DND-41 (cell line): ENCODE measurements at regions not wholly inside any gene's neighbourhood (a gene's known extent, or its start where the extent isn't known, plus 50 kb on each side); places are given as distances from the start of the nearest gene placed in this dataset.

Source experiments
- ATAC-seq: fragments of 200-7000 bp; cut with Tn5 transposase; 3 replicates; pipeline ENCODE4 v1.9.1; 2021; ENCODE audit warnings: low read depth; ENCODE audit not compliant: insufficient read depth
- DNase-seq: peaks from one replicate; pipeline ENCODE4 v3.0.0-alpha.2; 2020
- H2AFZ ChIP-seq: 2 replicates; pipeline ENCODE4 v1.6.0; 2012; ENCODE audit warnings: low read depth, low read length
- H3K27ac ChIP-seq: 2 replicates; pipeline ENCODE4 v1.5.1; 2012; ENCODE audit warnings: low read length, inconsistent platforms
- H3K27me3 ChIP-seq: fragments of 200-600 bp; sonication (generic); 2 replicates; pipeline ENCODE4 v1.6.0; 2012; ENCODE audit warnings: low read length, mild to moderate bottlenecking, inconsistent platforms; ENCODE audit not compliant: insufficient read depth, poor library complexity
- H3K36me3 ChIP-seq: 2 replicates; pipeline ENCODE4 v1.5.1; 2012; ENCODE audit warnings: low read length, inconsistent platforms; ENCODE audit not compliant: insufficient read depth
- H3K4me1 ChIP-seq: 2 replicates; pipeline ENCODE4 v1.5.1; 2012; ENCODE audit warnings: mild to moderate bottlenecking, low read length; ENCODE audit not compliant: insufficient read depth
- H3K4me2 ChIP-seq: 2 replicates; pipeline ENCODE4 v1.6.0; 2012; ENCODE audit warnings: mild to moderate bottlenecking, moderate library complexity, low read length, inconsistent platforms; ENCODE audit not compliant: insufficient read depth
- H3K4me3 ChIP-seq, 2 experiments: fragments of 200-600 bp in 1 of 2; shearing (Covaris generic) in 1 of 2; 2 replicates each; pipeline ENCODE4 v1.5.1; 2012 to 2016; ENCODE audit warnings: inconsistent platforms in 2 of 2, low read length in 2 of 2, mild to moderate bottlenecking in 2 of 2, low read depth in 1 of 2, moderate library complexity in 1 of 2
- H3K79me2 ChIP-seq: 2 replicates; pipeline ENCODE4 v1.6.0; 2012; ENCODE audit warnings: low read length, inconsistent platforms; ENCODE audit not compliant: insufficient read depth
- H3K9ac ChIP-seq: 2 replicates; pipeline ENCODE4 v1.6.0; 2012; ENCODE audit warnings: low read depth, mild to moderate bottlenecking, inconsistent platforms, low read length, moderate library complexity
- H3K9me3 ChIP-seq: 2 replicates; pipeline ENCODE4 v1.5.1; 2012; ENCODE audit warnings: low read length, moderate library complexity, mild to moderate bottlenecking, inconsistent platforms; ENCODE audit not compliant: insufficient read depth, severe bottlenecking
- H4K20me1 ChIP-seq: 2 replicates; pipeline ENCODE4 v1.6.0; 2012; ENCODE audit warnings: low read length; ENCODE audit not compliant: insufficient read depth
- CTCF ChIP-seq: IDR thresholded peaks from 2 replicates; pipeline ENCODE4 v1.5.1; 2012; ENCODE audit warnings: borderline replicate concordance, low read length, moderate library complexity, mild to moderate bottlenecking; ENCODE audit not compliant: poor library complexity, severe bottlenecking; ENCODE audit errors: extremely low read depth
- EZH2 ChIP-seq: IDR thresholded peaks from 3 replicates; pipeline ENCODE4 v1.6.1; 2012; ENCODE audit warnings: borderline replicate concordance, low read depth, mild to moderate bottlenecking, moderate library complexity, low read length, inconsistent platforms; ENCODE audit not compliant: severe bottlenecking

DNA sequence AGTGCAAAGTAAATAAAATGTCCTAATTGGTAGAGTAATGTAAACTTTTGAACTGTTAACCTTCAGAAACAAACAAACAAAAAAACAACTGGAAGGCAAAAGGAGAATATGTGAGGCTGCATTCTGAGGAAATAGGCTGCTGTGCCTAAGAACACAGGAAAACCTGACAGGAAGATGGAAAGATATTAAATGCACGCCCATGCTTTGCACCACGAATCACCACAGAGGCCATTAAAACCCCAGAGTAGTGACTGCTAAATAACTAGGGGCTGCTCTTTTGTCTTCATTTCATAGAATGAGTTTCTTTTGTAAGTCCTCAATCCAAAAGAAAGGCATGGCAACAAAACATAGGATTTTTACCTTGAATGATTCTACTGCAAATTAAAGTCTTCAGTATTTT, 436.0 kb downstream of the RAB38 start:
- Histone ChIP-seq H3K27ac (no peak overlapping the region), H3K9ac (no peak overlapping the region), H3K36me3 (no peaks in the 10 kb centered on the region), H3K4me2 (no peak overlapping the region), H3K27me3 (no peaks in the 10 kb centered on the region), H3K4me3 (no peak overlapping the region), H4K20me1 (no peaks in the 10 kb centered on the region), H3K9me3 (no peaks in the 10 kb centered on the region), H3K79me2 (no peaks in the 10 kb centered on the region), H2AFZ (no peak overlapping the region), H3K4me1 (no peaks in the 10 kb centered on the region)
- ATAC-seq (no peak), DNase-seq (no peak)
- TF ChIP-seq CTCF (no peak), EZH2 (no peak)

DNA sequence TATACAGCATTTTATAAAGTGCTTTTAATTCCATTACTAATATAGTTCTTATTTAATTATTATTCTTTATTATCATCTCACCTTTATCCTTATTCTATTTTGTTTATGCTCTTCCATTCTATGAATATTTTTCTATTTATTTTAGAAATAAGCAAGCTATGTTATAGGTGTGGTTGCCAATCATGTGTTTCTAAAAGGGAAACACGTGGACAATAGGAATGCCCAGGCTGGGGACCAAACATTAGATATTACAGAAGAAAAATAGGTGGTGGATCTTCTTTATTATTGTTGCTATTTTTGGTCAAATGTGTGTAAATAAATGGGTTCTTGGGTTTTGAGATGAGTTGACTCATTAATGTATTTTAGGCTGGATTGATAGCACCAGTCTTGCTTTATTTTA, 438.3 kb downstream of the RAB38 start:
- ATAC-seq (no peak), DNase-seq (no peak)
- Histone ChIP-seq H3K4me1 (no peaks in the 10 kb centered on the region), H4K20me1 (no peaks in the 10 kb centered on the region), H3K4me2 (no peak overlapping the region), H3K27me3 (no peaks in the 10 kb centered on the region), H3K79me2 (no peaks in the 10 kb centered on the region), H3K36me3 (no peaks in the 10 kb centered on the region), H3K27ac (no peak overlapping the region), H3K4me3 (no peak overlapping the region), H3K9me3 (no peaks in the 10 kb centered on the region), H3K9ac (no peak overlapping the region), H2AFZ (no peak overlapping the region)
- TF ChIP-seq EZH2 (no peak), CTCF (no peak)

DNA sequence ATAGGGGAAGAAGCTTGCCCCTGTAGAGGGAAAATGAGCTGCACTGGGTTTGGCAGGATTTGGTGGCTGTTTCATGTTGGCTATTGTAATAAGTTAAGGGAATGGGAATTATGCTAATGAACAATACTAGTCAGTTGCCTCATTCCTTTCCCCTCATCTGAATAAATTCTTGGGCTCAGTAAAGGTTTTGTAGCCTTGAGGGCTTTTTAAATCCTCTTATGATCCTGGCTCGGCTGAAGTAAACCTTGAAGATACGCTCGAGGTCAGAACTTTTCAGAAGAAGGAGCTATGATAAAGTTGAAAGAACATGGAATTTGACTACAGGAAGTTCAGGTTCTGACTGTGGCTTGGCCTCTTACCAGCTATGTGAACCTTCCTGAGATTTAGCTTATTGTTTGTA, 448.7 kb downstream of the RAB38 start:
- DNase-seq = no peak
- H3K4me2 ChIP-seq = no peak overlapping the region
- no peak overlapping the region for H2AFZ ChIP-seq
- H3K27me3 ChIP-seq = no peaks in the 10 kb centered on the region
- no peaks in the 10 kb centered on the region for H3K9me3 ChIP-seq
- no peak overlapping the region for H3K4me3 ChIP-seq
- H3K9ac ChIP-seq = no peak overlapping the region
- no peak for ATAC-seq
- no peaks in the 10 kb centered on the region for H4K20me1 ChIP-seq
- no peaks in the 10 kb centered on the region for H3K79me2 ChIP-seq
- no peak for TF ChIP-seq EZH2
- no peak for TF ChIP-seq CTCF
- H3K36me3 ChIP-seq = no peaks in the 10 kb centered on the region
- H3K27ac ChIP-seq = no peak overlapping the region
- no peaks in the 10 kb centered on the region for H3K4me1 ChIP-seq

DNA sequence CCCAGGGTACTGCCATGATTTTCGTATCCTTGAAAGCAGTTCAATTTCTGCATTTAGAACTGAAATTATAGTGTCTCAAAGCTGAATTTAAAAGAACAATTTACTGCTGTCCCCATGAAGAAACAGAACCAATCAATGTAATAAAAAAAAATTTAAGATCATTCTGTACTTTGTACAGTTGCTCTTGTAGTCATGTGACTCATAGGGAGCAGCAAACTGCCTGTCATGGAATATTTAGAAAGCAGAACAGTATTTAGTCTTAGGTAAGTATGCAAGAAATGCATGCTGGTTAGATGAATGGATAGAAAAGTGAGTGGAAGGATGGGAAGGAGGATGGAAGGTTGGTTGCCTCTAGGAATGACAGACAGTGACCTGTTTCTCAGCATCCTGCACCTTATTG, 450.9 kb downstream of the RAB38 start:
- Histone ChIP-seq H3K79me2 (no peaks in the 10 kb centered on the region), H3K36me3 (no peaks in the 10 kb centered on the region), H3K4me2 (no peak overlapping the region), H4K20me1 (no peaks in the 10 kb centered on the region), H3K9me3 (no peaks in the 10 kb centered on the region), H3K4me1 (no peaks in the 10 kb centered on the region), H3K27me3 (no peaks in the 10 kb centered on the region), H3K9ac (no peak overlapping the region), H3K4me3 (no peak overlapping the region), H3K27ac (no peak overlapping the region), H2AFZ (no peak overlapping the region)
- no peak for ATAC-seq
- no peak for DNase-seq
- TF ChIP-seq CTCF = no peak
- no peak for TF ChIP-seq EZH2
